Adrenal gland (tissue), 9 donors: ENCODE measurements at regions not wholly inside any gene's neighbourhood (a gene's known extent, or its start where the extent isn't known, plus 50 kb on each side); places are given as distances from the start of the nearest gene placed in this dataset.

Source experiments
- DNase-seq, 7 donors: peaks; one replicate each; pipeline ENCODE4 v3.0.0-alpha.2; 2019 to 2020
- H3K27ac ChIP-seq, 5 donors: fragments of 200-600 bp; sonication (generic) in 4 of 5; 1 replicate in 3 of 5; 2 replicates in 2 of 5; pipeline versions ENCODE4 v1.5.1 to v1.8.0; 2016 to 2020; ENCODE audit warnings: mild to moderate bottlenecking in 1 of 5
- H3K27me3 ChIP-seq: fragments of 200-600 bp; 2 replicates; pipeline ENCODE4 v1.8.0; 2021
- H3K36me3 ChIP-seq, 2 donors: fragments of 200-600 bp; replicated peaks in 1 of 2; 1 replicate in 1 of 2; 2 replicates in 1 of 2; pipeline versions ENCODE4 v1.5.1 to v1.8.0; 2018 to 2022
- H3K4me1 ChIP-seq, 2 donors: fragments of 200-600 bp; replicated peaks in 1 of 2; 1 replicate in 1 of 2; 2 replicates in 1 of 2; pipeline versions ENCODE4 v1.5.1 to v1.8.0; 2018 to 2021
- H3K4me3 ChIP-seq, 4 donors: fragments of 200-600 bp; sonication (generic) in 3 of 4; one replicate each; pipeline ENCODE4 v1.5.1; 2016 to 2018
- H3K9me3 ChIP-seq, 3 donors: fragments of 200-600 bp; sonication (generic) in 1 of 3; replicated peaks in 1 of 3; 1 replicate in 2 of 3; 2 replicates in 1 of 3; pipeline versions ENCODE4 v1.5.1 to v1.8.0; 2016 to 2021
- CTCF ChIP-seq, 6 experiments: fragments of 450-650 bp in 4 of 6; fragments of 200-600 bp in 2 of 6; sonication (generic) in 1 of 6; IDR thresholded peaks; 1 replicate in 5 of 6; 2 replicates in 1 of 6; pipeline versions ENCODE4 v1.5.1 to v1.8.0; 2016 to 2021; ENCODE audit warnings: antibody characterized with exemption in 6 of 6, mild to moderate bottlenecking in 2 of 6, moderate library complexity in 1 of 6
- POLR2A ChIP-seq, 2 donors: fragments of 450-650 bp; IDR thresholded peaks; one replicate each; pipeline ENCODE4 v1.6.1; 2017; ENCODE audit warnings: antibody characterized with exemption in 2 of 2, mild to moderate bottlenecking in 2 of 2, moderate library complexity in 1 of 2
- WGBS, 4 donors: extraction: QIAGEN DNeasy Blood & Tissue Kit in 2 of 4; methylation state at CpG; one replicate each; pipeline versions ENCODE4 v1.1.5 to v1.1.7; 2013 to 2017; 5-methylcytosine and 5-hydroxymethylcytosine counted together
- intact Hi-C, 2 donors: fragments of 100-400 bp; cut with DNase I; formaldehyde crosslinking; loops; one replicate each; pipeline versions ENCODE4 v1.14.1 to v1.15.0; 2022 to 2023
- donor health status: healthy with polysubstance abuse.
- donor health status: Bipolar disorder and iron deficiency.
- donor health status: DM: yes; HTN: yes; CAD: no.
- donor health status: DM: no; HTN: no; CAD: no.
- donor health status: DM: no; HTN: no; CAD: no.

GRCh38 chr15:93451822-93452221, 362.8 kb upstream of the RGMA start:
- Histone ChIP-seq H3K4me3 (no peak overlapping the region), H3K36me3 (no peaks in the 10 kb centered on the region), H3K27ac (no peak overlapping the region), H3K27me3 (no peaks in the 10 kb centered on the region), H3K4me1 (no peaks in the 10 kb centered on the region), H3K9me3 (no peaks in the 10 kb centered on the region)
- no peak for DNase-seq
- WGBS, 4 donors: 33 to 41% (median 38%) methylated on average over 2 of the region's 2 CpGs
- intact Hi-C loops: no loop called here
- no peak for TF ChIP-seq POLR2A (IDR thresholded peaks at IDR 0.05)
- no peak for TF ChIP-seq CTCF (IDR thresholded peaks at IDR 0.05)

GRCh38 chr15:93451265-93451664, 362.3 kb upstream of the RGMA start:
- H3K27ac ChIP-seq: no peak overlapping the region
- WGBS, 4 donors: 58 to 66% (median 64%) methylated on average over 6 of the region's 6 CpGs

GRCh38 chr15:93449798-93450197, 360.8 kb upstream of the RGMA start:
- H3K27ac ChIP-seq: no peak overlapping the region
- H3K9me3 ChIP-seq: no peaks in the 10 kb centered on the region
- H3K4me1 ChIP-seq: no peaks in the 10 kb centered on the region
- no peak overlapping the region for H3K4me3 ChIP-seq
- no peaks in the 10 kb centered on the region for H3K27me3 ChIP-seq
- H3K36me3 ChIP-seq: no peaks in the 10 kb centered on the region
- no peak for DNase-seq
- 51 to 66% (median 58%) methylated on average over 2 of the region's 2 CpGs for WGBS, 4 donors
- TF ChIP-seq POLR2A (IDR thresholded peaks at IDR 0.05): no peak
- TF ChIP-seq CTCF (IDR thresholded peaks at IDR 0.05): no peak
- intact Hi-C loops: no loop called here

More at GRCh38 chr15:93451265-93451664, 362.3 kb upstream of the RGMA start:
- no peak for TF ChIP-seq CTCF (IDR thresholded peaks at IDR 0.05)
- no peak for TF ChIP-seq POLR2A (IDR thresholded peaks at IDR 0.05)
- intact Hi-C loops: no loop called here
- Histone ChIP-seq H3K9me3 (no peaks in the 10 kb centered on the region), H3K36me3 (no peaks in the 10 kb centered on the region), H3K27me3 (no peaks in the 10 kb centered on the region), H3K4me1 (no peaks in the 10 kb centered on the region), H3K4me3 (no peak overlapping the region)
- DNase-seq: no peak

GRCh38 chr15:93438310-93438709, 349.3 kb upstream of the RGMA start:
- no peaks in the 10 kb centered on the region for H3K4me1 ChIP-seq
- H3K4me3 ChIP-seq: no peak overlapping the region
- TF ChIP-seq POLR2A (IDR thresholded peaks at IDR 0.05) (no peak), CTCF (IDR thresholded peaks at IDR 0.05) (no peak)
- no peaks in the 10 kb centered on the region for H3K9me3 ChIP-seq
- intact Hi-C loops: no loop called here
- H3K27ac ChIP-seq: no peak overlapping the region
- H3K27me3 ChIP-seq: peaks cover 4% of the 10 kb centered on the region
- 38 to 54% (median 47%) methylated on average over 4 of the region's 4 CpGs for WGBS, 4 donors
- no peaks in the 10 kb centered on the region for H3K36me3 ChIP-seq
- no peak for DNase-seq
